ENCODE measurements at regions not wholly inside any gene's neighbourhood (a gene's known extent, or its start where the extent isn't known, plus 50 kb on each side); places are given as distances from the start of the nearest gene placed in this dataset.
"Not testable (repeated sequence)": the region's sequence is repeated elsewhere in the genome, so short reads cannot be mapped to it uniquely, and the experiment has no call there.

DNA sequence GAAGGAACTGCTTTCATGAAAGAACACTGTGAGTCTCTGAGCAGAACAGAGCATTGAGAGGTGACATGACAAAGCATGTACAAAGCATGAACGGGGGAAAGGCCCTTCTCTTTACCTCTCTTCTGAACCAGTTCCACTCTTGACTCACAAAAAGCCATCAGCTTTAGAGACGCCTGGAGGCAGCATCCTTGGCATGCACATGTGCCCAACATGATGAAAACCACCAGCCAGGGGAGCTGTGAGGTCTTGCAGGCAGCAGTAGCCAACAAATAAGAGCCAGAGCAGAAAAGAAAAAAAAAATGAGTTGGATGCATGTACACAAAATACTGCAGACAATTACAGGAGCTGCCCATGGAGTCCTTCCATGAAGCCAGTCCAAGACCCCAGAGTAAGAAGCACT, 95.5 kb upstream of the AGAP1 start:
- no peak for DNase-seq

DNA sequence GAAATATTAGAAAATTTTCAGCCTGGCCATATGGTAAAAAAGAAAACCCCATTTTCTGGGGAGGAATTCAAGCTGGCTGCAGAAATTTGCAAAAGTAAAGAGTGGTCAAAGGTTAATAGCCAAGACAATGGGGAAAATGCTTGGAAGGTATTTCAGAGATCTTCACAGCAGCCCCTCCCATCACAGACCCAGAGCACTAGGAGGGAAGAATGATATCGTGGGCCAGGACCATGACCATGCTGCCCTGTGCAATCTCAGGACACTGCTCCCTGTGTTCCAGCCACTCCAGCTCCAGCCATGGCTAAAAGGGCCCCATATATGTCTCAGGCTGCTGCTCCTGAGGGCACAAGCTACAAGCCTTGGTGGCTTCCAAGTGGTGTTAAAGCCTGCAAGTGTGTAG, 93.9 kb upstream of the AGAP1 start:
- DNase-seq: no peak

DNA sequence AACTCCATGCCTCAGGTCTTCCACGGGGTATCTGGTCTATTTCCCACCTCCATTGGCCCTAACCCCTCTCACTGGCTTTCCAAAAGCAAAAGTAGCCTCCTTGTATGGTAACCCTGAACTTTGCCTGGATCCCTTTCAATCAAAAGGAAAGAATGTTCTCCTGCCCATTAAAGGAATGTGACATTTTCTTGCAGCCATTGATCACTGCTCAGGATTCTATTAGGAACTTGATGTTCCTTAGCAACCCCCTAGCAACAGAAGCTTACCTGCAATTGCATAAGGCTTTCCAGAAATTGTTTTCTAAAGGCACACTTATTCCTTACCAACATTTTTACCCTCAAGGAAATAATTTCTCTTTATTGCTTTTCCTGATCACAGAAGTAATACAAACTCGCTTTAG, 91.4 kb upstream of the AGAP1 start:
- no peak for DNase-seq

DNA sequence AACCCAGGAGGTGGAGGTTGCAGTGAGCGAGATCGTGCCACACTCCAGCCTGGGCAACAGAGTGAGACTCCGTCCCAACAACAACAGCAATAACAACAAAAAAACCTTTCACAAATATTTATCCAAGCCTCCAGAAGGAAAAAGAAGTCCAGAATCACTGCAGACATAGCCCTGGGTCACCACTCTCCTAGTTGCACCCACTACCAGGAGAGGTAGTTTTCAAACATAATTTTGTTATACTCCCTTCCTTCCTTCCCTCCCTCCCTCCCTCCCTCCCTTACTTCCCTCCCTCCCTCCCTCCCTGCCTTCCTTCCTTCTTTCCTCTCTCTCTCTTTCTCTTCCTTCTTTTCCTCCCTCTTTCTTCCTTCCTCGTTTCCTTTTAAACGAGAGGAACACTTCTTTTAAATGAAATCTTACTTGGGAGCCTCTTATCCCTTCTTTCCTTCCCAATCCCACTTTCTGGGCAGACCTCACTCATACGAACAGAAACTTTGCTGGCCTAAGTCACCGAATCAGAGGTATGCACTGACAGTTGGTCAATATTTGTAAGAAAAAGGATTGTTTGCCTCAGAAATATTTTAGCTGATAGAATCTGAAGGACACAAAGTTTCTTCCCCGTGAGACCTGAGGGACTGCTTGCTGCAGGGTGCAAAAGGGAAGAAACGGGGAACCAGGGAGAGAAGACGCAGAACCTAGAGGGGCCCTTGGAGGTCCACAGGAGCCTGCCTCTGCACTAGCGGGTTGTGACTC, 88.1 kb upstream of the AGAP1 start:
- no peak for DNase-seq

DNA sequence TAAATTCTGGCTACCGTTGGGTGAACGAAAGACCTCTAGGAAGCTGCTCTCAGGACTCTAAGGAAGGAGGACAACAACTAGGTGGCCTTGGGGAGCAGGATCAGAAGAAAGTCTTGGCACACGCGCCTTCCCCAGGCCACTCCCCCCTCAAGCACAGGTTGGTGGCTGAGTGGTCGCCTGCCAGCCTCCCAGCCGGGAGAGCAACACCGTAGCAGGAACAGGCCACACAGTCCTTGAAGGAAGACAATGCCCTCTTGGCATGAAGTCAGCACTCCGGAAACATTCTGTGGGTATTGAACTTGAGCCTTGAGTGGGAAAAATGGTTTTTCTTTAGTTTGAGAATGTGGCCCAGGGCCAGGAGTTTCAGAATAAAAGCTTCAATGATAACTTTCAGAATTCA, 87.4 kb upstream of the AGAP1 start:
- no peak for DNase-seq

DNA sequence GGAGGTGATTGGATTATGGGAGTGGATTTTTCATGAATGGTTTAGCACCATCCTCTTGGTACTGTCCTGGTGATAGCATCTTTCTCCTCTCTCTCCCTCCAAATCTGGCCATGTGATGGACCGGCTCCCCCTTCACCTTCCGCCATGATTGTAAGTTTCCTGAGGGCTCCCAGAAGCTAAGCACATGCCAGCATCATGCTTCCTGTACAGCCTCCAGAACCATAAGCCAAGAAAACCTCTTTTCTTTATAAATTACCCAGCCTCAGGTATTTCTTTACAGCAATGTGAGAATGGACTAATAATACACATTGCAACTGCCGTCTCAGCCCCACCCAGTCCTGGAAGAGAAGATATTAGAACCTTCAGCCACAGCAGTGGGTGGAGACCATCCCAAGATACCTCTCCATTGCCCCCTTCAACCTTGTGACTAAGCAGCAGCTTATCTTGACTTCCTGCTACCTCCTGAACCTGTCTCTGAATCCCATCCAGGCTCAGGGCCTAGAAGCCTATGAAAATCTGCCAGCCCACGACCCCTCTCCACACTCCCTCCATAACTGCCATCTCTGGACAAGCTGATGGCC, 81.8 kb upstream of the AGAP1 start:
- DNase-seq: no peak

DNA sequence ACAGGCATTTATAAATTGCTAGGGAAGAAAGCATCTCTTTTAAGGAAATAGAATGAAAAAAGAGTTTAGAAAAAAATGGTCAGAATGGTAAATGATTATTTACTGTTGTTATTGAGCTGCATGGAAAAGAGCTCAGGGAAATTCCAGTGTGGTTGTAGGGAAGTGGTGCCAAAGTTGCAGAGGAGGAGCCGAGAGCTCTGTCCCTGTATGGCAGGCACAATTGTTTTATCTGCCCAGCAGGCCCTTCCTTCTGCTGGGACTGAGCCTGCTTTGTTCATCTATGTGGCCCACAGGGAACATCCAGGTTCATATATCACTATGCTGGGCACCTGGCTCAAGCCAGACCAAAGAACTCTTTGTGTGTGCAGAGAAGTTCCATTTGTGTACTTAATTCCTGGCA, 80.8 kb upstream of the AGAP1 start:
- DNase-seq: no peak

DNA sequence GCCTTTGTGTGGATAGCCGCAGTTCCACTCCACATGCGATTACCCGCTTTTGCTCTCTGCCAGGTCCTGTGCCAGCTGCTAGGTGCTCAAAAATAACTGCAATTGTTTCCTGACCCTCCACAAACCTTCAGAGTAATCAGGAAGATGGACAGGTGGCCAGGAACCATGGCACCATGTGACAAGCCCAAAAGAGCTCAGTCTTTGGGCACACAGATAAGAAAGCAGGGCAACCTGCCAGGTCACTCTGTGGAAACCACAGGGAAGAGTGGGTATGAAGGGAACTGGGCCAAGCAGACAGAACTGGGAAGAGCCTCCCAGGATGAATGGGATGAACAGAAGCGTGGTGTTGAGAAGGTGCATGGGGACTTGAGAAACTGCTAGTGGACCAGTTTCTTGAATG, 79.4 kb upstream of the AGAP1 start:
- no peak for DNase-seq

DNA sequence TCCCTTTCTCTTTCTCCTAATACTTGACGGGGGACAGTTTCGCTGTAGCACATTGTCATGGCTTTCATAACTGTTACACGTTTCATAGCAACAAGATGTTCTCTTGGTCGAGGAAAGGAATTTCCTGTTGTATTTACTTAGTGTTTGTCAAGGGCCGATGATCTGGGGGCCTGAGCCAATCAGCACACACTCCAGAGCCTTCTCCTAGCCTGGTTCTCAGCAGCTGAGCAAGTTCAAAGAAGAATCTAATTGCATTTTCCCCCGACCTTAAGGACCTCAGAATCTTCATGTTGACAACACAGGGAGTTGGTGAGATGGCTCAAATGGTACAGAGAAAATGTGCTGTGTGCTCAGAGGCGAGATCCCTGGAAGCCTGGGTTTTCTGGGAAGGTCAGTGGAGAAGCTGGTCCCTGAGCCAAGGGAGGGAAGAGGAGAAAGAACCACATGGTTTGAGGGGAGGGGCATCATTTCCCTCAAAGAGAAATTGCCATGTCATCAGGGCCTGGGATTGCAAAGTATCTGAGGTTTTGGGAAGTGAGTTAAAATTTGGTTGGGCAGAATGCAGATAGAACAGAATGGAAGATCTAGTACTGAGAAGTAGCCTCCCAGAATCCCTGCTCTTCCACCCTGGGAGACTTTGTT, 76.9 kb upstream of the AGAP1 start:
- DNase-seq: no peak

DNA sequence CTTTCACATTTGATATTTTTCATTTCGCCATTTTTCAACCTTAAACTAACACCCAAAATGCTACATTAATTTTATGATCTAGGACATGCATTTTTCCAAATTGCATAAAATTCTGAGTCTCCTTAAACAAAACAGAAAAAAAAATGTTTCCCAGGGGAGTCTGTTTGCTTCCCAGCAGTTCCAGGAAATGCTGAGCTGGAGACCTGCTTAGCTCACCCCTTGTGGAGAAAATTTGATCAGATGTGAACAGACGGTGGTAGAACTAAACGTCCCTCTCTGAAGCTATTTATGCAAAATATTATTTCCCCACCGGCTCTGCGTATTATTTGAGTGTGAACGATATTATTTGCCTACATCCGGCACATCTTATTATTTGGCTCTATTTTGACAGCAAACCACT, 74.9 kb upstream of the AGAP1 start:
- no peak for DNase-seq

DNA sequence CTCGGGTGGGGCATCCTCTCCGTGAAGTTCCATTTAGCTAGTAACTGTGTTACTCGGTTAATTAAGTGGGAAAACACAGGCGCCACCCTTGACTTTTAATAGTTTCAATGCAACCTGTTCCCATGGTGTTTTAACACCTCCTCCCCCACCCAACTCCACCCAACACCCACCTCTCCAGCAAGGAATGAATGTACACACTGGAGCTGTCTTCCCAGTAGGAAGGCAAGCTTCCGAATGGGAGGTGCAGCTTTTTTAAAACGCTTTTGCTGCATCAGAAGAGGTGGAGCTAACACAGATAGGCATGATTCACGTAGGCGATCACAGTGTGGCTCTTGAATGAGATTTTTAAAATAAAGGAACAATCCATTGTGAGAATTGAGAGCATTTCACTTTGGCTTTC, 73.8 kb upstream of the AGAP1 start:
- DNase-seq: no peak

DNA sequence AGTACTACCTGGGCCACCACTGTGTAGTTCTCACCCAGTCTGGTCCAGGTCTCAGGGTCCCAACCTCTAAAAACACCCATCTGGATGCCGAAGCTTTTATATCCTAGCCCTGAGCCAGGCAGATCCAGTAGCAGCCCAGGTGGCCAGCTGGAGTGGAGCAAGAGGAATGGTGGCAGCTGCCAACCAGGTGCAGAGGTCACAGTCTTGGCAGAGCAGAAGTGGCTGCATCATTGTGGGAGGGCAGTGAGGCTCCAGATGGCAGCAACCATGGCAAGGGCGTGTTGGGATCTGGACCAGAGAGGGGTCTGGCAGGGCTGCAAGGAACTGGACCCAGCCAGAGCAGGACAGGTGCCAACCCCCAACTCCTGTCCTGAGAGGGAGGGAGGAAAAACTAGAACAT, 72.2 kb upstream of the AGAP1 start:
- no peak for DNase-seq

DNA sequence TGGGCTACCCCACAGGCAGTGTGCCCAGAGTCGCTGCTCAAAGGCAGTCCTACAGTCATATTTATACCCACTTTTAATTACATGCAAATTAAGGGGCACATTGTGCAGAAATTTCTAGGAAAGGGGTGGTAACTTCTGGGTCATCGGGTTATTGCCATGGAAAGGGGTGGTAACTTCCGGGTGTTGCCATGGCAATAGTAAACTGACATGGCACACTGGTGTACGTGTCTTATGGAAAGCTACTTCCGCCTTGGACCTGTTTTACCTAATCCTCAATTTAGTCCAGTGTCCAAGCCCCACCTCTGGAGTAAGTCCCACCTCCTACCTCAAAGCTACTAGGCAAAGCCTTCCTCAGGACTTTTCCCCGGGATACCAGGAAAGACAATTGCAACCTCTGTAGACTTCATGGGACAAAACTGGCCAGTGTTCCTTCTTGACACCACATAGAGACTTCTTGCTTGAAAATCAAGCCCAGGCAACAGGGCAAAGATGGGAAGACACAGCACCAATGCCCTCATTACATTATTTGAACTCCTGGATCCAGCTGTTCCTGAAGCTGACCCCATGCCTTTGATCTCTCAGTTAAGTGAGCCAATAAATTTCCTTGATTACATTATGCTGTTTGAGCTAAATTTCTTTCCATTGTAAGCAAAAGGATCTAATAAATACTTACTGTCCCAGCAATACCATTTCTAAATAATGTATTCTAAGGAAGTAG, 63.3 kb upstream of the AGAP1 start:
- DNase-seq: no peak

DNA sequence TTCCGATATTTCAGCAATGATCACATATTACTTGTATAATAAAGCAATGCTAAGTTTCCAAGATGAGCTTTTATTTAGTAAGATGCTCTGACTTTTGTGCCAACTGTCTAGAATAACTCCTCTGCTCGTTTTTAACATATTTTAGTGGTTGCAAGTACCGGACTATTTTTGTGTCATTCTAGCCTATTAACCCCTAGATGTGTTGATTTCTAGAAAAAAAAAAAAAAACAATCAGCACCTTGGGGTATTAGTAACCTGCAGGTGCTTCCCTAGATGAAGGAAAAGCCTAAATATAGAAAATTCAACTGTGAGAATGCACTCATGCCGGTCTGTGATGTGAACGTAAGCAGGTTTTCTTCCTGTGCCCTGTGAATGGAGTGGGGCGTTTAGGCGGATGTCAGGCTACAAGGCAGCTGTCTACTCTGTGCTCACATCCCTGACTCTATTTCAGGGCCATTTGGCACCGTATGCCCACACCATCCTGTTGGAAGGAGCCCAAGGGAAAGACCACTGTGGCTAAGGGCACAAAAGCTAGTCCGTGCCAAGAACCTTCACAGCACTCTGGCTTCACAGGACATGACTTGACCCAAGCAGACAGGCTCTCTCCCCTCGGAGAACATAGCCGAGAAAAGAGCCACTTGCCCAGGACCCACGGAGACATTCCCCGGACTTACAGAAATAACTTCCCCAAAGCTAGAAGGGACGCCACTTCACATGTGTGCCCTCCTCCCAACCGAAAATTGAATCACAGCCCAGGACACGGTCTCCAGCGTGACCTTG, 60.9 kb upstream of the AGAP1 start:
- DNase-seq: peak; percentile 20

DNA sequence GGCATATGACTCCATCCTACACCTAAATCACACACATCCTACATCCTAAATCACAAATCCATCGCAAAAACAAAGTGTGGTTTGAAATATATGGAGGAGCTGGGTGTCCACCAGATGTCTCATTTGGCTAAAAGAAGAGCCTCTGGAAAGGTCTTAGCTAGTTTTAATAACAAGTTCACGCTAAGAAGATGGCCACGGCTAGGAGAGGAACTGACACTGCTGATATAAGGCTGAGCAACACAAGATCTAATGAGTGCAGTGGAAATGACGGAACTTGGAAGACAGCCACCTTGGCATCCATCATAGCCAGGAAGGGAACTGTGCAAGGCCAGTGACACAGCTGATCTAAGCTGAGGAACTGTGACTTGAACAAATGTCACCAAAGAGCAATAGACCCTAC, 60.0 kb upstream of the AGAP1 start:
- peak; percentile 39 for DNase-seq

DNA sequence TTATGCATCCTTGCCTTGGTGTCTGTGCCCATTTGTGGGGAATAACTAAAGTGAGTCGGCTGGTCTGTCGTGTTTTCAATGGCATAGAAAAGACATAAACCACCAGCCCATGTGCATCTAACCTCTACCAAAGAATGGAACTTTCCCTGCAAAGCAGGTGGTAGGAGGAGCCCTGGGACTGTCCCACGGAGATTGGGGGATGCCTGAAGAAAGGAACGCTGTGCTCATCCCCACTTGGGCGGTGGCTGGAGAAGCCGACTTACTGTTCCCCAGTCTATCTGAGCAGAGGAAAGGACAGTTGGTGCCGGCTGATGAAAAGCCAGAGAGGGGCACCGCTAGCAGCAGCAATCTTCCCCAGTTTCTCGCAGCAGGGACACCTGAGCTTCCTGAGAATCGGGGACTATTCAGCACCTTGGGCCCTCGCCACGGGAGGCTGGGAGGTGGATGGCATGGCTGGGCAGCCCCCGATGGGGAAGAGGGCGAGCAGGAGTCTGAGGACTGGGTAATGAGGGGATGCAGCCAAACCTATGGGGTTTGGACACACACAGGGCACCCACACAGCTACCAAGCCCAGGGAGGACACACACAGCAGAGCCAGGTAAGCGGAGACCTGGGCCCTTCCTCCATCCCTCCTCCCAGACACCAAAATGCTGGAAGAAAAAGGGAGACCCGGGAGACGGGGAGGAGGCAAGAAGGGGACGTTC, 53.7 kb upstream of the AGAP1 start:
- no peak for DNase-seq

DNA sequence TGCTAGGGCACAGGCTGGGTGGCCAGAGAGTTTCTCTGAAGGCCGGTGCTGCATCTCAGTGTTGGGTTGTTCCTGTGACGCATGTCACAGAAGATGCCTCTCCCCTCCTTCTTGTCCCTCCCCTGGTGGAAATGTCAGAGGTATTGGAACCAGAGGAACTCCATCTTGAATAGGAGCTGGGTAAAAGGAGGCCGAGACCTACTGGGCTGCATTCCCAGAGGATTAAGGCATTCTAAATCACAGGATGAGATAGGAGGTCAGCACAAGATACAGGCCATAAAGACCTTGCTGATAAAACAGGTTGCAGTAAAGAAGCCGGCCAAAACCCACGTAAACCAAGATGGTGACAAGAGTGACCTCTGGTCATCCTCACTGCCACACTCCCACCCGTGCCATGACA, 50.3 kb upstream of the AGAP1 start:
- DNase-seq: not testable (repeated sequence)
